Renal cortical epithelial cell (primary cell): ENCODE measurements at regions not wholly inside any gene's neighbourhood (a gene's known extent, or its start where the extent isn't known, plus 50 kb on each side); places are given as distances from the start of the nearest gene placed in this dataset.

ENCODE experiments used
- DNase-seq: peaks from one replicate; pipeline ENCODE4 v3.0.0-alpha.2; 2011; ENCODE audit warnings: low read depth

DNA sequence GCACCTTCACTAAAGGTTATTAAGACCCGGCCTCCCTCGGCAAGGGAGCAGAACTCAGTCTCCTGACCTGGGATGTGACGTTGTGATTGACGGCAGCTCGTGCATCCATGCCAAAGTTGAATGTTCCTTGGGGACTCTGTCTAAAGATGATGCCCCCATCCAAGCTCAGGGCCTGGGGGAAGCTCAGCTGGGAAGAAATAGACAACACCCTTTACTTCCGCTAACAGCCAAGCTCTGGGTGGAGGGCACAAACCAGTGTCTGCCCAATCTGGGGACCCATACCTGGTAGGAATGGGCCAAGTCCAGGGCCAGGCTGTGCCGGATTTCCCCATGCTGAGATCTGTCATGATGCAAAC lies 95.4 kb downstream of the RMI2 start:
- DNase-seq: no peak

DNA sequence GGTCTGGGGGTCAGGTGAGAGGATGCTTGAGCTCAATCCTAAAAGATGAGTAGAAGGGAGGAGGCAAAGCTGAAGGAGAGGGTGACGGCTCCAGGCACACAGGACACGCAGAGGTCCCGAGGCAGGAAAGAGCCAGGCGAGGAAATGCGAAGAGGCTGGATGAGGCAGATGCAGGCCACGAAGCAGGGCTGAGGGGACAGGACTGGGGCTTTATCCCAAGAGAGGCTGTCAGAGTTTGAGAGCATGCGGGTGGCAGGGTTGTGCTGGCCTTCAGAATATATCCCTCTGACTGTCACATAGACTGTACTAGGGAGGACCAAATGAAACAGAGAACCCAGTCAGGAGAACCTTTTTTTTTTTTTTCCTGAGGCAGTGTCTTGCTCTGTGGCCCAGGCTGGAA lies 100.2 kb downstream of the RMI2 start:
- no peak for DNase-seq

GRCh38 chr16:11446566-11447119 lies 101.4 kb downstream of the RMI2 start:
- no peak for DNase-seq

DNA sequence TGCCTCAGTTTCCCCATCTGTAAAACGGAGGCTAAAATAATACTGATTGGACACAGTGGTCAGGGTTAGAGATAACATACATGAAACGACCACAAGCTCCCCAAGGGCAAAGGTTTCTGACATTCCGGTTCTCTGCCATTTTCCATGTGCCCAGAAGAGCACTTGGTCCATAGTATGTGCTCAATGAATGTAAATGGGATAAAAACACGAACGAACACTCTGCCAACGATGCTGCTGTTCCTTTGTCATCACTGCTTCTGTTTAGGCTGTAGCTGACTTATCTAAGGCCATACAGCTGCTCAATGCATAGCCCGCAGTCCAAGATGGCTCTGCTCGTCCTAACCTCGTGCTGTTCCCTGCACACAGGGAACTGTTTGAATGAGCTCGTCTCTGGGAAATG lies 102.0 kb downstream of the RMI2 start:
- DNase-seq: no peak

- no peak for DNase-seq
Measured at GRCh38 chr16:11447836-11448235, 102.6 kb downstream of the RMI2 start.

DNA sequence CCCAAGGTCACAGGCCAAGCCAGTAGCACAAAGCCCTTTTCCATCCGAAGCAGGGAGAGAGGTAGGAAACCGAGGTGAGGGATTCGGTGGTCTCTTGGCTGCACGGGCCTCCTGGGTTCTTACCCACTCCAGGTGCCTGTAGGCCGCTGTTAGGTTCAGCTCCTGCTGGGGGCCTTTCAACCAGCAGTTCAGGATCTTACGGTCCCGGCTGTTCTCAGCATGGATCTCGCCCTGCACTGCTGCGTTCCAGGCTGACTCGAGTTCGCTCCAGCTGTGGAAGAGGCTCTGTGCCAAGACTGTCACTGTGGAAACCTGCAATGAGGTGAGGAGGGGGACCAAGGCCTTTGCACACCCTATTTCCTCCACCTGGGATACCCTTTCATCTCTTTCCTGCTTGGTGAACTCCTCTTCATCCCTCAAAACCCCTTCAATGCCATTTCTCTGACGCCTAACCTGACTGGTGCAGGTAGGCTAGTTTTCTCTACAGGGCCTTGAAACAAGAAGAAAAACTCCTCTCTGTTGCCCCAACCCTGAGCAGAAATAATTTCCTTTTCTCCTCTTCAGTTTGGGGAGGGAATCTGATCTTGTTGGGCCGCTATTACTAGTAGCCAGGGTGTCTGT lies 103.6 kb downstream of the RMI2 start:
- DNase-seq: no peak

- DNase-seq: no peak
Measured at GRCh38 chr16:11449716-11450115, 104.5 kb downstream of the RMI2 start.

DNA sequence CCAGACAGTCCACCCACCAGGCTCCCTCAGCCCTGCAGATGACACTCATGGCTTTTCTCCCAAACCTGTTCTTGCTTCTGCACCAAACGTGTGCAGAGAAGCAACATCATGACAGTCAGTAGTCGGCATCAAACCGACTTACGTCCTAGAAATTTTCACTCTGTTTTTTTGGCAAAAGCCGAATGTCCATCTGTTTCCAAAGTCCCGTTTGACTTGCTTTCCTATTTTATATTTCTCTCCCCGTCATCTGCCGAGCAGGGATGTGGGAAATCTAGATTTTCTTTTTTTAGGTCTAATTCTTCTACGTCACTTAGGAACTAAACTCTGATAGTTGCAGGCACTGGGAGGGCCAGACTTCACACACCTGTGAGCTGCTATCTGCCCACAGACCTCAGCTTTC lies 104.9 kb downstream of the RMI2 start:
- DNase-seq: no peak

- no peak for DNase-seq
Measured at GRCh38 chr16:11452298-11452697, 107.0 kb downstream of the RMI2 start.

DNA sequence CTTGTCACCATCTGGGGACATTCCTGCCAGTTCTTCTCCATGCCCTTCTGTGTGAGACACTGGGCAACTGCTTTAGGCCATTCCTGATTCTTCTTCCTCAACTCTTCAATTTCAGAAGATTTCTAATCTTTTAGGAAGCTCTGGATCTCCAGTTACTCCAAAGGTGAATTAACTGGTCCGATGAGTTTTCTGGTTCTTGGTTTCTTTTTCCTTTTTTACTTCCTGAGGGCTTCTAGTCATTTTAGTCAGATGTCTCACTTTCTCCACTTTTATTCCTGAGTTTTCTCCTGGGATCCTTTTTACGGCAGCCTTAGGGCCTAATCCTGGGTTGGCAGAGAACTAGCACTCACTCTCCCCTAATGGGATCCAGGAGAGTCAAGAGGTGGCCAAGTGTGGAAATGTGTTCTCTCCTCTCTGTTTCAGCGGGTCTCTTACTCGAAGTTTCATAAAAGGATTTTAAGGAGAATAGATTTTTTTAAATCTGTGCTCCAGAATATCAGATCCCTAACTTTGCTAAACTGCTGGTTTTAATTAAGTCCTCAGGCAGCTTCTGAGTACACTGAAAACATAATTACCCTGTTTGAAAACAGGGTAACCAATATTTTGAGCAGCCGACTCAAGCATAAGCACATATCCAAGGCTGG lies 107.6 kb downstream of the RMI2 start:
- no peak for DNase-seq

- DNase-seq: no peak
Measured at GRCh38 chr16:11456741-11457140, 111.5 kb downstream of the RMI2 start.

DNA sequence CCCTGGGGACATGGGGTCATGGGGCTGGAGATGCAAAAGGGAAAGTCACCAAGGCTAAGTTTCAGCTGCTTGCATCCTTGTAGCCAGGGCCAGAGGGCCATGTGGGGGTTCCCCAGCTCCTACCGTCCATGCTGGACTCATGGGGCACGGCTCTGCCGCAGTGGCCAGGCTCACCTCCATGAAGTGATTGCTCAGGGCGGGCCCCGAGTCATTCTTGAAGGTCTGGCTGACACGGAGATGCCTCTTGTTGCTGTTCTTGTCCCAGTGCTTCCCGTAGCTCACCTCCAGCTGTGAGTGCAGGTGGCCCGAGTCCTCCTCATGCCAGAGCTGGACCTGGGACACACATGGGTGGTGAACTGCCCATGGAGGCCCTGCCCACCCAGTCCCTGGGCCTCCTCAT lies 114.5 kb downstream of the RMI2 start:
- no peak for DNase-seq

DNA sequence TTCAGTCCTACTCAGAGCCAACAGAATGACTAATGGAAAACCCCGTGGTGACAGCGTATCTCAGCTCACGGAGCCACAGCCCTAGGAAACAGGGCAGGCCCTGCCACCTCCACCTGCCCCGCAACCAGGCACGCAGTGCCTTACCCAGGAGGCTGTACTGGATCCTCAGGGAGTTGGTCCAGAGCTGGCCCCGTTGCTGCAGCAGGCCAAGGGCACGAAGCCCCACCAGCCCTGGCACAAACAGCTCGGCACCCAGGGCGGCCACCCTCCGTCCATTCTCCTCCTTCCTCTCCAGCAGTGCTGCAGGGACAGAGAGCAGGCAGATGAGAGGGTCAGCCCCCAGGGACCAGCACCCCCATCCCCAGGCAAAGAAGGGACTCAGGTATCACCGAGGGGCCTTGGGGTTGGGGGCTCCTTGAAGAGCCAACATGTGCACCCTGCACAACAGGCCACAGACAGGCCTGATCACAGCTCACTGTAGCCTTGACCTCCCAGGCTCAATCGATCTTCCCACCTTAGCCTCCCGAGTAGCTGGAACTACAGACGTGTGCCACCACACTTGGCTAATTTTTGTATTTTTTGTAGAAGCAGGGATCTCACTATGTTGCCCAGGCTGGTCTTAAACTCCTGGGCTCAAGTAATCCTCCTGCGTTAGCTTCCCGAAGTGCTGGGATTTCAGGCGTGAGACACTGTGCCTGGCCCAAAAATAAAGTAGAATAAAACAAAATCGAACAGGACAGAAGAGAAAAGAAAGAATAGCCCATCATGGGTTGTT lies 115.7 kb downstream of the RMI2 start:
- DNase-seq: no peak

- DNase-seq: no peak
Measured at GRCh38 chr16:11461595-11461990, 116.3 kb downstream of the RMI2 start.

- no peak for DNase-seq
Measured at GRCh38 chr16:11462036-11462435, 116.8 kb downstream of the RMI2 start.

DNA sequence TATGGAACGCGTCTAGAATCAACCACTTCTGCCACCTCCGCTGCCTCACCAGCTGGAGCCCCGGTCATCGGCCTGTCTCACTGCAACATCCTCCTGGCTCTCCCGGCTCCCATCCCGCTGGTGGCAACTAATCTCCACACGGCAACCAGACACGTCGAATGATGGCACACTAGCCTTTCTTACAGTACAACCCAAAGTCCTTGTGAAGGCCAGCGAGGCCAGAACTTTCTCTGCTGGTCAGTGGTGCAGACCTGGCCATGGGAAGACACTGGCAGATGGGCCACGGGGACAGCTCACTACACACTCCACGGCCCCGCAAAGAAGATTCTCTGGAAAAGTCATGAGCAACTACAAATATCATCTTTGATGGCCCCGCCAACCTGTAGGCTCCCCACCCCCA lies 117.6 kb downstream of the RMI2 start:
- no peak for DNase-seq

DNA sequence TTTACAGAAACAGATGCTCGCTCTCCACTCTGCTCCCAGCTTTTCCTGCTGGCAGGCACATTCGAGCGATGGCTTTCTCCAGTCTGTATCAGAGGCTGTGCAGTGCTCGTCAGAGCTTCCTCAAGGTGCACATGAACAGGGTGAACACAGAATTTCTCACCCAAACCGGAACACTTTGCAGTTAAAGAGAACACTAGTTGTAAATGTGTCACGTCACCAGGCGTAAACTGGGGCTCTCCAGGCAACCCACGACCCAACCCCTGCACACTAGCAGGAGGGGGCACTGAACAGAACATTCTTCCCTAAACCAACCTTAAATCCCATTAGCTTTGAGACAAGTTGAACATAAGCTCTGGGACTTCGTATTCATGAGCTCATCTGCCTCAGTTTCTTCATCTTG lies 119.0 kb downstream of the RMI2 start:
- no peak for DNase-seq

GRCh38 chr16:11465675-11466074 lies 120.4 kb downstream of the RMI2 start:
- DNase-seq: no peak

DNA sequence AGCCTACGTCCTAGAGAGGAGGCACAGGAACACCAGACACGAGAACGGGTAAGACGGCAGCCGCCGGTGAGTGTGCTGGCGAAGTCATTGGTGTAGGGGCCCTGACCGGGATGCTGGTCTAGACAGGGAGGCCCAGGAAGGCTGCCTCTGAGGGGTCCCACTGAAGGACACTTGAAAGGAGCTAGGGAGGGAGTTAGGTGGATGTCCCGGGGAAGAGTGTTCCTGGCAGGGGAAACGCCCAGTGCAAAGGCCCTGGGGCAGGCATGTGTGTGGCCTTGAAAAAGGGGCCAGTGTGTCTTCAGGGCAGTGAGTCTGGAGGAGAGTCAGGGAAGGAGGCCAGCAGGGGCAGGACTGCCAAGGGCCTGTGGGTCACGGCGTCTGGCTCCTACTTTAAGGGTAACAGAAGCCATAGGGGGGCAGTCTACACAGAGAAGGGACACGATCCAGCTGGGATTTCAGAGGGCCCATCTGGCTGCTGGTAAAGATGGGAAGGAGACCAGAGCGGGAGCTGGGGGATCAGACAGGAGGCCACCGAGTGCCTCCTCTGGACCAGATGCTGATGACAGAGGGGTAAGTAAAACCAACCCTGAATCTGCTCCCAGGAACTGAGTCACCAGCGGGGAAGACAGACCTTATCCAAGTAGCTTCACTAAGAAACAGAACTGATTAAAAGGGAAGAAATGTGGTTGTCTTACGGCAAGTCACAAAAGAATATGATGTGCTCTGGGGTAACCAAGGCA lies 115.9 kb downstream of the LITAF start:
- DNase-seq: no peak

GRCh38 chr16:11471548-11471947 lies 115.2 kb downstream of the LITAF start:
- DNase-seq: no peak

- no peak for DNase-seq
Measured at GRCh38 chr16:11472410-11472809, 114.3 kb downstream of the LITAF start.

- no peak for DNase-seq
Measured at GRCh38 chr16:11472851-11473250, 113.9 kb downstream of the LITAF start.
